HEK293 (cell line): ENCODE measurements at regions not wholly inside any gene's neighbourhood (a gene's known extent, or its start where the extent isn't known, plus 50 kb on each side); places are given as distances from the start of the nearest gene placed in this dataset.

Source experiments
- CTCF ChIA-PET: fragments of 350-600 bp; formaldehyde crosslinking; extraction: SDS; loops from one replicate; lab custom pipeline; 2021; ENCODE audit warnings: antibody characterized with exemption; lab: Yijun Ruan, JAX
- POLR2A ChIA-PET: fragments of 300-600 bp; formaldehyde crosslinking; extraction: SDS; loops from one replicate; lab custom pipeline; 2020; ENCODE audit warnings: antibody characterized with exemption, inconsistent platforms; lab: Yijun Ruan, JAX
- H3K27ac ChIP-seq: fragments of 200-500 bp; sonication (Bioruptor generic); 2 replicates; pipeline ENCODE4 v1.5.1; 2014; ENCODE audit warnings: low read depth, low read length, control low read depth, inconsistent platforms; ENCODE audit errors: extremely low read depth
- H3K36me3 ChIP-seq, 2 experiments: fragments of 200-500 bp in 1 of 2; sonication (Bioruptor generic) in 1 of 2; 1 replicate in 1 of 2; 2 replicates in 1 of 2; pipeline ENCODE4 v1.5.1; 2014 to 2017; ENCODE audit warnings: inconsistent platforms in 2 of 2, low read length in 2 of 2; ENCODE audit not compliant: control insufficient read depth in 2 of 2, insufficient read depth in 1 of 2
- H3K4me1 ChIP-seq: fragments of 200-500 bp; sonication (Bioruptor generic); 2 replicates; pipeline ENCODE4 v1.5.1; 2014; ENCODE audit warnings: mild to moderate bottlenecking, low read length, inconsistent platforms; ENCODE audit not compliant: control insufficient read depth, insufficient read depth
- H3K4me3 ChIP-seq: 2 replicates; pipeline ENCODE4 v1.5.1; 2011; ENCODE audit warnings: low read depth, mild to moderate bottlenecking, control low read depth, low read length, moderate library complexity
- H3K9me3 ChIP-seq: fragments of 200-500 bp; sonication (Bioruptor generic); 2 replicates; pipeline ENCODE4 v1.5.1; 2014; ENCODE audit warnings: low read depth, low read length, inconsistent platforms; ENCODE audit not compliant: control insufficient read depth, insufficient read depth
- ATF2 ChIP-seq: fragments of 450-650 bp; formaldehyde crosslinking; IDR thresholded peaks from 2 replicates; pipeline ENCODE4 v1.5.1; 2016; ENCODE audit warnings: missing biosample characterization, missing genetic modification characterization, low read depth
- HOXA7 ChIP-seq: sonication (generic); formaldehyde crosslinking; IDR thresholded peaks from 2 replicates; pipeline ENCODE4 v1.8.1; 2022; ENCODE audit warnings: missing genetic modification reagents, borderline replicate concordance
- IKZF3 ChIP-seq: fragments of 450-650 bp; IDR thresholded peaks from 2 replicates; pipeline ENCODE4 v1.5.0; 2018; ENCODE audit warnings: missing biosample characterization, mild to moderate bottlenecking, missing genetic modification characterization, moderate library complexity
- MEIS1 ChIP-seq: sonication (generic); formaldehyde crosslinking; IDR thresholded peaks from 2 replicates; pipeline ENCODE4 v1.8.1; 2022; ENCODE audit warnings: missing genetic modification reagents, mild to moderate bottlenecking, borderline replicate concordance
- PATZ1 ChIP-seq: fragments of 450-650 bp; formaldehyde crosslinking; IDR thresholded peaks from 2 replicates; pipeline ENCODE4 v1.5.1; 2016; ENCODE audit warnings: missing biosample characterization, missing genetic modification characterization
- SP7 ChIP-seq: fragments of 450-650 bp; formaldehyde crosslinking; IDR thresholded peaks from 2 replicates; pipeline ENCODE4 v1.5.1; 2016; ENCODE audit warnings: missing biosample characterization, missing genetic modification characterization
- TRIM28 ChIP-seq: IDR thresholded peaks from 2 replicates; pipeline ENCODE4 v1.6.1; 2011; ENCODE audit warnings: low read length, control low read depth, borderline replicate concordance
- ZIC2 ChIP-seq: fragments of 450-650 bp; formaldehyde crosslinking; IDR thresholded peaks from 2 replicates; pipeline ENCODE4 v1.5.1; 2016; ENCODE audit warnings: missing biosample characterization, missing genetic modification characterization
- ZNF155 ChIP-seq: fragments of 450-650 bp; formaldehyde crosslinking; IDR thresholded peaks from 2 replicates; pipeline ENCODE4 v1.5.1; 2016; ENCODE audit warnings: missing biosample characterization, missing genetic modification characterization
- ZNF175 ChIP-seq: fragments of 450-650 bp; formaldehyde crosslinking; IDR thresholded peaks from 2 replicates; pipeline ENCODE4 v1.5.1; 2016; ENCODE audit warnings: missing biosample characterization, missing genetic modification characterization
- ZNF354C ChIP-seq: fragments of 450-650 bp; formaldehyde crosslinking; IDR thresholded peaks from 2 replicates; pipeline ENCODE4 v1.5.1; 2016; ENCODE audit warnings: missing biosample characterization, missing genetic modification characterization, low read depth, borderline replicate concordance
- ZNF513 ChIP-seq: fragments of 450-650 bp; IDR thresholded peaks from 2 replicates; pipeline ENCODE4 v1.5.1; 2018; ENCODE audit warnings: missing biosample characterization, missing genetic modification characterization
- ZNF514 ChIP-seq: fragments of 450-650 bp; formaldehyde crosslinking; IDR thresholded peaks from 2 replicates; pipeline ENCODE4 v1.5.1; 2016; ENCODE audit warnings: missing biosample characterization, missing genetic modification characterization
- ZNF521 ChIP-seq: fragments of 450-650 bp; formaldehyde crosslinking; IDR thresholded peaks from 2 replicates; pipeline ENCODE4 v1.5.1; 2017; ENCODE audit warnings: missing biosample characterization, mild to moderate bottlenecking, missing genetic modification characterization
- ZNF639 ChIP-seq: fragments of 450-650 bp; formaldehyde crosslinking; IDR thresholded peaks from 2 replicates; pipeline ENCODE4 v1.5.1; 2016; ENCODE audit warnings: missing biosample characterization, missing genetic modification characterization
- ZNF704 ChIP-seq: fragments of 450-650 bp; formaldehyde crosslinking; IDR thresholded peaks from 2 replicates; pipeline ENCODE4 v1.5.1; 2016; ENCODE audit warnings: missing biosample characterization, missing genetic modification characterization
- TF ChIP-seq, protein P1 (sequence below): fragments of 450-650 bp; formaldehyde crosslinking; IDR thresholded peaks from 2 replicates; pipeline ENCODE4 v1.5.1; 2016; ENCODE audit warnings: missing biosample characterization, missing genetic modification characterization
- TF ChIP-seq, protein P2 (sequence below): fragments of 450-650 bp; formaldehyde crosslinking; IDR thresholded peaks from 2 replicates; pipeline ENCODE4 v1.5.1; 2016; ENCODE audit warnings: missing biosample characterization, missing genetic modification characterization
- TF ChIP-seq, protein P3 (sequence below): fragments of 450-650 bp; formaldehyde crosslinking; conservative IDR thresholded peaks from 2 replicates; pipeline ENCODE4 v1.5.1; 2016; ENCODE audit warnings: low read depth, missing biosample characterization, missing genetic modification characterization

DNA sequence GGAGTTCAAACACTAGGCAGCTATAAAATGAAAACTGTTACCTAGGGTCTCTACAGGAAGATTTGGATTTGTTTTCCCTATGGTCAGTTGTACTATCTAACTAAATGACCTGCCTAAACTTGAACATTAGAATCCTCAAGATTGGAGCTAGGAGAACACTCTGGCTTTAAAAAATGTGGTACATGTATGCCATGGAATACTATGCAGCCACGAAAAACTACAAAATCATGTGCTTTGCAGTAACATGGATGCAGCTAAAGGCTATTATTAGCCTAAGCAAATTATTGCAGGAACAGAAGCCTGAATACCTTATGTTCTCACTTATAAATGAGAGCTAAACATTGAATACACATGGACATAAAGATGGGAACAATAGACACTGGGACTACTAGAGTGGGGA, 87.1 kb upstream of the MAGI2 start:
- no peaks in the 10 kb centered on the region for H3K36me3 ChIP-seq
- TF ChIP-seq ZNF521 (tag by site-specific recombination) (no peak), PATZ1 (tag by site-specific recombination) (no peak), ZIC2 (no peak), IKZF3 (tag by site-specific recombination) (no peak), ZNF639 (tag by site-specific recombination) (no peak), SP7 (tag by site-specific recombination) (no peak), ZNF354C (tag by site-specific recombination) (no peak), ZNF155 (tag by site-specific recombination) (no peak), HOXA7 (CRISPR knock-in tag) (no peak), ZNF513 (tag by site-specific recombination) (no peak), ZNF704 (tag by site-specific recombination) (no peak), ZNF175 (tag by site-specific recombination) (no peak), ATF2 (tag by site-specific recombination) (no peak), TRIM28 (no peak), MEIS1 (no peak), ZNF514 (tag by site-specific recombination) (no peak)
- TF ChIP-seq, protein P1, sequence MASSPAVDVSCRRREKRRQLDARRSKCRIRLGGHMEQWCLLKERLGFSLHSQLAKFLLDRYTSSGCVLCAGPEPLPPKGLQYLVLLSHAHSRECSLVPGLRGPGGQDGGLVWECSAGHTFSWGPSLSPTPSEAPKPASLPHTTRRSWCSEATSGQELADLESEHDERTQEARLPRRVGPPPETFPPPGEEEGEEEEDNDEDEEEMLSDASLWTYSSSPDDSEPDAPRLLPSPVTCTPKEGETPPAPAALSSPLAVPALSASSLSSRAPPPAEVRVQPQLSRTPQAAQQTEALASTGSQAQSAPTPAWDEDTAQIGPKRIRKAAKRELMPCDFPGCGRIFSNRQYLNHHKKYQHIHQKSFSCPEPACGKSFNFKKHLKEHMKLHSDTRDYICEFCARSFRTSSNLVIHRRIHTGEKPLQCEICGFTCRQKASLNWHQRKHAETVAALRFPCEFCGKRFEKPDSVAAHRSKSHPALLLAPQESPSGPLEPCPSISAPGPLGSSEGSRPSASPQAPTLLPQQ (tag by site-specific recombination), result no peak
- TF ChIP-seq, protein P2, sequence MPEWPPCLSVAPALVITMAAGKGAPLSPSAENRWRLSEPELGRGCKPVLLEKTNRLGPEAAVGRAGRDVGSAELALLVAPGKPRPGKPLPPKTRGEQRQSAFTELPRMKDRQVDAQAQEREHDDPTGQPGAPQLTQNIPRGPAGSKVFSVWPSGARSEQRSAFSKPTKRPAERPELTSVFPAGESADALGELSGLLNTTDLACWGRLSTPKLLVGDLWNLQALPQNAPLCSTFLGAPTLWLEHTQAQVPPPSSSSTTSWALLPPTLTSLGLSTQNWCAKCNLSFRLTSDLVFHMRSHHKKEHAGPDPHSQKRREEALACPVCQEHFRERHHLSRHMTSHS, result no peak
- TF ChIP-seq, protein P3, sequence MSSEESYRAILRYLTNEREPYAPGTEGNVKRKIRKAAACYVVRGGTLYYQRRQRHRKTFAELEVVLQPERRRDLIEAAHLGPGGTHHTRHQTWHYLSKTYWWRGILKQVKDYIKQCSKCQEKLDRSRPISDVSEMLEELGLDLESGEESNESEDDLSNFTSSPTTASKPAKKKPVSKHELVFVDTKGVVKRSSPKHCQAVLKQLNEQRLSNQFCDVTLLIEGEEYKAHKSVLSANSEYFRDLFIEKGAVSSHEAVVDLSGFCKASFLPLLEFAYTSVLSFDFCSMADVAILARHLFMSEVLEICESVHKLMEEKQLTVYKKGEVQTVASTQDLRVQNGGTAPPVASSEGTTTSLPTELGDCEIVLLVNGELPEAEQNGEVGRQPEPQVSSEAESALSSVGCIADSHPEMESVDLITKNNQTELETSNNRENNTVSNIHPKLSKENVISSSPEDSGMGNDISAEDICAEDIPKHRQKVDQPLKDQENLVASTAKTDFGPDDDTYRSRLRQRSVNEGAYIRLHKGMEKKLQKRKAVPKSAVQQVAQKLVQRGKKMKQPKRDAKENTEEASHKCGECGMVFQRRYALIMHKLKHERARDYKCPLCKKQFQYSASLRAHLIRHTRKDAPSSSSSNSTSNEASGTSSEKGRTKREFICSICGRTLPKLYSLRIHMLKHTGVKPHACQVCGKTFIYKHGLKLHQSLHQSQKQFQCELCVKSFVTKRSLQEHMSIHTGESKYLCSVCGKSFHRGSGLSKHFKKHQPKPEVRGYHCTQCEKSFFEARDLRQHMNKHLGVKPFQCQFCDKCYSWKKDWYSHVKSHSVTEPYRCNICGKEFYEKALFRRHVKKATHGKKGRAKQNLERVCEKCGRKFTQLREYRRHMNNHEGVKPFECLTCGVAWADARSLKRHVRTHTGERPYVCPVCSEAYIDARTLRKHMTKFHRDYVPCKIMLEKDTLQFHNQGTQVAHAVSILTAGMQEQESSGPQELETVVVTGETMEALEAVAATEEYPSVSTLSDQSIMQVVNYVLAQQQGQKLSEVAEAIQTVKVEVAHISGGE (tag by site-specific recombination), result no peak
- TF ChIP-seq, all 188 proteins: peak for 0
- H3K27ac ChIP-seq, result no peak overlapping the region
- ChIA-PET POLR2A (no interaction called here), CTCF (no interaction called here)
- no peaks in the 10 kb centered on the region for H3K4me1 ChIP-seq
- no peak overlapping the region for H3K4me3 ChIP-seq
- no peaks in the 10 kb centered on the region for H3K9me3 ChIP-seq
